SJCRH30 (cell line): ENCODE measurements at regions not wholly inside any gene's neighbourhood (a gene's known extent, or its start where the extent isn't known, plus 50 kb on each side); places are given as distances from the start of the nearest gene placed in this dataset.
A peak's percentile ranks its signal among the peaks of the same experiment; 100 is the strongest.

Source experiments
- DNase-seq, 2 experiments: peaks; one replicate each; pipeline ENCODE4 v3.0.0-alpha.2; 2015 to 2020
- H3K27ac ChIP-seq: fragments of 250-450 bp; sonication (Bioruptor Pico); 2 replicates; pipeline ENCODE4 v1.5.1; 2020; ENCODE audit warnings: mild to moderate bottlenecking, moderate library complexity
- H3K27me3 ChIP-seq: fragments of 250-450 bp; sonication (Bioruptor Pico); 2 replicates; pipeline ENCODE4 v1.5.1; 2020; ENCODE audit warnings: mild to moderate bottlenecking, moderate library complexity
- H3K36me3 ChIP-seq: fragments of 250-450 bp; sonication (Bioruptor Pico); 2 replicates; pipeline ENCODE4 v1.5.1; 2020; ENCODE audit warnings: mild to moderate bottlenecking, moderate library complexity
- H3K4me1 ChIP-seq: fragments of 250-450 bp; sonication (Bioruptor Pico); 2 replicates; pipeline ENCODE4 v1.5.1; 2020; ENCODE audit warnings: mild to moderate bottlenecking, moderate library complexity
- H3K4me3 ChIP-seq: fragments of 250-450 bp; sonication (Bioruptor Pico); 2 replicates; pipeline ENCODE4 v1.5.1; 2020; ENCODE audit warnings: mild to moderate bottlenecking, moderate library complexity
- H3K9me3 ChIP-seq: fragments of 250-450 bp; sonication (Bioruptor Pico); replicated peaks from 2 replicates; pipeline ENCODE4 v1.5.1; 2020; ENCODE audit warnings: mild to moderate bottlenecking, moderate library complexity

DNA sequence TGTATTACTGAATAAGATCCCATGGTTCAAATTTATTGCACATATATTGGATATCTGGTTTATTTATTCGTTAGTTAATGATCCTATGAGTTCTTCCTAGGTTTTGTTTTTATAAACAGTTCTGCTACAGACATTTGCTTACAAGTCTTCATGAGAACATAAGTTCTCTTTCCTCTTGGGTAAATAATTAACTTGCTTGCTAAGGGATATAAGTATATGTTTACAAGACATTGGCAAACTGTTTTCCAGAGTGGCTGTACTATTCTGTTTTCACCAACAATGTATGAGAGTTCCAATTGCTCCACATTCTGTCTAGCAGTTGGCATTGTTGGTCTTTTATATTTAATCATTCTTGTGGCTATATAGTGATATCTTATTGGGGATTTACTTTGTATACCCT, 341.8 kb upstream of the GBE1 start:
- peaks cover 9% of the 10 kb centered on the region for H3K4me1 ChIP-seq
- H3K27me3 ChIP-seq, result no peaks in the 10 kb centered on the region
- H3K9me3 ChIP-seq, result no peaks in the 10 kb centered on the region
- H3K27ac ChIP-seq, result no peak overlapping the region
- no peaks in the 10 kb centered on the region for H3K36me3 ChIP-seq
- no peak for DNase-seq
- H3K4me3 ChIP-seq, result no peak overlapping the region

DNA sequence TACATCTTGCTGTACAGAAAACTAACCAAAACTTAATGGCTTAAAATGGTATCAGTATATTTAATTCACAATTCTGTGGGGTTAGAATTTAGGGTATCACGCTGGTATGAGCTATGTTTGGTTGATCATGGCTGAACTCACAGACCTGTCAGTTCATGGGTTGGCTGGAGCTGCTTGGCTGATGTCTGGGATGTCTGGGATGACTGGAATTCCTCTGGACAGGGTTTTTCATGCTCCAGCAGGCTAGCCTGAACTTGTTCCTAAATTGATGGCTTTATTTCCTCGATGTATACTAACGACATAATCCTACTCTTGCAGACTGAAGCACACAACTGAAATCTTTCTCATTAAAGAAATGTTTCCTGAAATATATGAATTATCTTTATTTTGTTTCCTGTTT, 338.9 kb upstream of the GBE1 start:
- Histone ChIP-seq H3K27ac (no peak overlapping the region), H3K27me3 (no peaks in the 10 kb centered on the region), H3K9me3 (no peaks in the 10 kb centered on the region), H3K36me3 (no peaks in the 10 kb centered on the region), H3K4me3 (no peak overlapping the region), H3K4me1 (peaks cover 9% of the 10 kb centered on the region)
- DNase-seq, result peak; percentile 42 to 47

DNA sequence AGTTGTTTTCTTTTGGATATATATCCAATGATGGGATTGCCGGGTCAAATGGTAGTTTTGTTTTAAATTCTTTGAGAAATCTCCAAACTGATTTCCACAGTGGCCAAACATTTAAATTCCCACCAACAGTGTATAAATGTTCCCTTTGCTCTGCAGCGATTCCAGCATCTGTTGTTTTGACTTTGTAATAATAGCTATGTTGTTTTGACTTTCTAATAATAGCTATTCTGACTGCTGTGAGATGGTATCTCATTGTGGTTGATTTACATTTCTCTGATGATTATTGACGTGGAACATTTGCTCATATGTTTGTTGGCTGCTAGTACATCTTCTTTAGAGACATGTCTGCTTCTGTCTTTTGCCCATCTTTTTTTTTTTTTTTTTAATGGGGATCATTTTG, 332.2 kb upstream of the GBE1 start:
- no peaks in the 10 kb centered on the region for H3K27me3 ChIP-seq
- no peaks in the 10 kb centered on the region for H3K9me3 ChIP-seq
- no peak overlapping the region for H3K27ac ChIP-seq
- peak in 1 of 2 experiments; percentile 23 for DNase-seq
- H3K4me3 ChIP-seq, result no peak overlapping the region
- H3K36me3 ChIP-seq, result no peaks in the 10 kb centered on the region
- no peaks in the 10 kb centered on the region for H3K4me1 ChIP-seq

GRCh38 chr3:82088749-82089148, 327.3 kb upstream of the GBE1 start:
- Histone ChIP-seq H3K4me3 (no peak overlapping the region), H3K27me3 (no peaks in the 10 kb centered on the region), H3K4me1 (peaks cover 17% of the 10 kb centered on the region), H3K27ac (no peak overlapping the region), H3K36me3 (no peaks in the 10 kb centered on the region), H3K9me3 (no peaks in the 10 kb centered on the region)
- no peak for DNase-seq

GRCh38 chr3:82087958-82088357, 326.5 kb upstream of the GBE1 start:
- Histone ChIP-seq H3K4me3 (no peak overlapping the region), H3K36me3 (no peaks in the 10 kb centered on the region), H3K27me3 (no peaks in the 10 kb centered on the region), H3K9me3 (no peaks in the 10 kb centered on the region), H3K27ac (no peak overlapping the region), H3K4me1 (peaks cover 17% of the 10 kb centered on the region)
- no peak for DNase-seq

DNA sequence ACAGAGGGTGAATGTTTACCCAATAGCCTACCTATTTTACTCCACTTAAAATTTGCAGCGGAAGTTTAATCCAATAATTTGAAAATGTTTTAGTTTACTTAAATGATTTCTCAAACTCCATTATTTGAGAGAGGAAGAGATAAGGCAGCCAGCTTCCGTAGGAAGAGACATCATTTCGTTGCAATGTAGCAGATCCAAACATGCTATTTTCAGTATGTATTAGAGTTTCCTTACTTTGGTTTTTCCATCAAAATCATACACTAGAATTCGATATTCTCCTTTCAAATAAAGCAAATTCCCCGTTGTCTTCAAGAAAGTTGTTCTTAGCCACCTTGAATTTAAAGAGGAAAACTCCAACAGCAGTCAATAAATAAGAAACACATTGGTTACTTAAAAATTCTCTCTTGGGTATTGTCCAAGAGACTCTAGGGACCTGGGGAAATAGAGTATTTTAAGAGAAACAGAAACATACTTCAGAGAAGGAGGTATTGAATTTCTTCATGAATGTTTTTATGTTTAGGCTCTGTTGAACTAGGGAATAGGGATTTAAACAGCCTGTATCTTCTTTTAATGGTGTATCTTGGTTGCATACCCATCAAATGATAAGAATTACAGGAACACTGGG, 324.5 kb upstream of the GBE1 start:
- no peaks in the 10 kb centered on the region for H3K9me3 ChIP-seq
- peaks cover 21% of the 10 kb centered on the region for H3K4me1 ChIP-seq
- H3K27ac ChIP-seq, result peak overlapping the region; percentile 79
- peak in 1 of 2 experiments; percentile 20 for DNase-seq
- peak overlapping the region; percentile 25 for H3K4me3 ChIP-seq
- H3K27me3 ChIP-seq, result no peaks in the 10 kb centered on the region
- no peaks in the 10 kb centered on the region for H3K36me3 ChIP-seq

GRCh38 chr3:82085356-82085755, 323.9 kb upstream of the GBE1 start:
- peak in 1 of 2 experiments; percentile 66 for DNase-seq
- H3K9me3 ChIP-seq, result no peaks in the 10 kb centered on the region
- H3K4me1 ChIP-seq, result peaks cover 21% of the 10 kb centered on the region
- no peaks in the 10 kb centered on the region for H3K27me3 ChIP-seq
- peak overlapping the region; percentile 79 for H3K27ac ChIP-seq
- peak overlapping the region; percentile 25 for H3K4me3 ChIP-seq
- H3K36me3 ChIP-seq, result no peaks in the 10 kb centered on the region

DNA sequence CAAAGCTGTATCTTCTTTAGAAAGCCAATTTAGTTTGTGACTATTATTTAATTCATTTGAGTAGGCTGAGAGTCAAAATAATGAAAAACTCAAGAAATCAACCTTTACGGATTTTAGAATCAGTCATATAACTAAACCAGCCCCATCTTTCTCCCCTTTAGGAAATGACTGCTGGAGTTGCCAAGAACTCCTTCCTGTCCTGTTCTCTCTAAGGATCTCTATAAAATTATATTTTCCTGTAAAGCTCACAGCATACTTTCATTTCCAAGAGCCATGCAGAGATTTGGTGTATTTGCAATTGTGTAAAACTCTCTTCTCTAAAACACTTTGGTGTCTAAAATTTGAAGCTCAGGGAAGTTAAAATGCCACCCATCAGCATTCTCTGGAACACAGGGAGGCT, 323.4 kb upstream of the GBE1 start:
- H3K27ac ChIP-seq, result peak overlapping the region; percentile 79
- H3K36me3 ChIP-seq, result no peaks in the 10 kb centered on the region
- peak overlapping the region; percentile 25 for H3K4me3 ChIP-seq
- no peaks in the 10 kb centered on the region for H3K9me3 ChIP-seq
- DNase-seq, result no peak
- H3K4me1 ChIP-seq, result peaks cover 21% of the 10 kb centered on the region
- H3K27me3 ChIP-seq, result no peaks in the 10 kb centered on the region

DNA sequence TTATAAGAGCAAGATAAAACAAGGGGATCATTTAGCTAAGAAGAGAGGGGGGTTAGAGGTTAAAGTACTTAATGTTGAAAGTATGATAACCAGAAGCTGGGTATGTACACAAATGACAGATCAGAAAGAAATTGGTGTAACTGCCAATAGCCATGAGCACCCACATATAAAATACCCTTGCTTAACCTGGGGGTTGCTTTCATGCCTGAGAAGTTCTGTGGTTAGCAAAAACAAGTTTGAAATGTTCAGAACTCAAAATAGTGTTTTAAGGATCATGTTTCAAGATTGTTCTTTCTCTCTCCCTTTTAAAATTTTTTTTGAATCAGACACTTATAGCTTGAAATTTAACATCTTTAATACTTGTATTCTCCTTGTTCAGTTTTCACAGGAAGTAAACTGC, 321.4 kb upstream of the GBE1 start:
- Histone ChIP-seq H3K27ac (no peak overlapping the region), H3K4me3 (no peak overlapping the region), H3K9me3 (no peaks in the 10 kb centered on the region), H3K4me1 (peaks cover 21% of the 10 kb centered on the region), H3K36me3 (no peaks in the 10 kb centered on the region), H3K27me3 (no peaks in the 10 kb centered on the region)
- DNase-seq, result no peak

GRCh38 chr3:82081351-82081750, 319.9 kb upstream of the GBE1 start:
- no peak overlapping the region for H3K4me3 ChIP-seq
- H3K27me3 ChIP-seq, result no peaks in the 10 kb centered on the region
- no peak overlapping the region for H3K27ac ChIP-seq
- H3K4me1 ChIP-seq, result peaks cover 21% of the 10 kb centered on the region
- H3K36me3 ChIP-seq, result no peaks in the 10 kb centered on the region
- no peak for DNase-seq
- H3K9me3 ChIP-seq, result no peaks in the 10 kb centered on the region

DNA sequence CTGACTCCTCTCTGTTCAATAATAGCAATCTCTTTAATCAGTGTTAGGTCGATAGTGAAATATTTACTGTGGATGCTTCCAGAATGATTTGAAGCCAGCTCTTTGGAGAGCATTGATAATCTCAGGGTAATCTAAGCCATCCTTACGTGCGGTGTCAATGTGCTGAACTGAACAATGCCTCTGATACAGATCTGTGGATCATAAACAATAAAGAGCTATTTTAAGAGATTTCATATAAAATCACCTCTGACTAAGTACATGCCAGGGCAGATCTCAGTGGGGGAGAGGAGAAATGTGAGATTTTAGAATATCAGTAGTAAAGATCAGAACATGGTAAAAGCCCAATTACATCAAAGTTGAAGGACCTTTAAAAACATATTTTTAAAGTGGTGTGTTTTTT, 319.3 kb upstream of the GBE1 start:
- Histone ChIP-seq H3K9me3 (no peaks in the 10 kb centered on the region), H3K27ac (no peak overlapping the region), H3K27me3 (no peaks in the 10 kb centered on the region), H3K36me3 (no peaks in the 10 kb centered on the region), H3K4me3 (no peak overlapping the region), H3K4me1 (peaks cover 15% of the 10 kb centered on the region)
- DNase-seq, result no peak

- H3K9me3 ChIP-seq, result no peaks in the 10 kb centered on the region
- no peak overlapping the region for H3K27ac ChIP-seq
- H3K36me3 ChIP-seq, result no peaks in the 10 kb centered on the region
- H3K4me3 ChIP-seq, result no peak overlapping the region
- H3K4me1 ChIP-seq, result peaks cover 12% of the 10 kb centered on the region
- no peak for DNase-seq
- H3K27me3 ChIP-seq, result no peaks in the 10 kb centered on the region
These were observed 318.8 kb upstream of the GBE1 start for GRCh38 chr3:82080261-82080660.

GRCh38 chr3:82079335-82079890, 318.0 kb upstream of the GBE1 start:
- Histone ChIP-seq H3K27me3 (no peaks in the 10 kb centered on the region), H3K27ac (no peak overlapping the region), H3K4me1 (peaks cover 4% of the 10 kb centered on the region; the same call in 1 of the 2 replicates), H3K4me3 (no peak overlapping the region), H3K36me3 (no peaks in the 10 kb centered on the region), H3K9me3 (no peaks in the 10 kb centered on the region)
- no peak for DNase-seq

GRCh38 chr3:82078246-82078645, 316.8 kb upstream of the GBE1 start:
- Histone ChIP-seq H3K27ac (no peak overlapping the region), H3K36me3 (no peaks in the 10 kb centered on the region)
- DNase-seq, result no peak

DNA sequence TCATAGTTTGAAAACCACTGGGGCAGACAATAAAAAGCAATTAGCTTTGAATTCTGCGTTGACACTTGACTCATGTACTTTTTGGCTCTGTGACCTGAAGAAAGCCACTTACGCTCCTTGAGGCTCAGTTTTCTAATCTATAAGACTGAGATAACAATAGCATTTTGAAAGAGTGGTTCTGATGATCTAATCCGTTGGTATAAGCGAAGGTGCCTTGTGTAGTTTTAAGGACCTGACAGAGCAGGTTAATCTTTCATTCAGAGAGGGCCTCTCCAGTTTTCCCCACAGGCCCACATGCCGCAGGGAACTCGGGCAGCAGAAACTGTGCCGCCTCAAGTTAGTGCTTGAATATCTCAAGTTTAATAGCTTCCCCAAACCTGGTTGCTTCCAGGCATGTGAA, 306.0 kb upstream of the GBE1 start:
- DNase-seq, result no peak
- Histone ChIP-seq H3K36me3 (no peaks in the 10 kb centered on the region), H3K9me3 (no peaks in the 10 kb centered on the region), H3K27ac (no peak overlapping the region), H3K27me3 (no peaks in the 10 kb centered on the region), H3K4me1 (no peaks in the 10 kb centered on the region), H3K4me3 (no peak overlapping the region)

More at GRCh38 chr3:82078246-82078645, 316.8 kb upstream of the GBE1 start:
- H3K27me3 ChIP-seq, result no peaks in the 10 kb centered on the region
- 0 out of 2 replicates have a peak, but pooled peaks cover 4% of the 10 kb centered on the region for H3K4me1 ChIP-seq
- no peaks in the 10 kb centered on the region for H3K9me3 ChIP-seq
- no peak overlapping the region for H3K4me3 ChIP-seq

DNA sequence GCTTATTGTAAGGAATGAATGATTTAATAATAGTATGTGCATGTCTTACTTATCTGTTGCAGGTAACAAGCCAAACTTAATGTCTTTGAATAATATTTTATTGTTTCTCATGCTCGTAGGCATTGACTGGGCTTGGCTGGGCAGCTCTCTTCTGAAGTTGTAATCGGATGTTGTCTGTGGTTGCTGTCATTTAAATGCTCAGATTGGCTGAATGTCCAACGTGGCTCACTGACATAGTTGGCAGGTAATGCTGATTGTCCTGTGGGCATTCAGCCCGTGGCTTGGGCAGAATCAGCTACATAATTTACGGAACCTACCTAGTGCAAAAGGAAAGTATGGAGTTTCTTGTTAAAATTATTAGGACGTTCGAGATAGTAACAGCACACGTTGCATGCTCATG, 297.4 kb upstream of the GBE1 start:
- Histone ChIP-seq H3K27me3 (no peaks in the 10 kb centered on the region), H3K9me3 (no peaks in the 10 kb centered on the region), H3K4me1 (no peaks in the 10 kb centered on the region), H3K36me3 (no peaks in the 10 kb centered on the region), H3K4me3 (no peak overlapping the region), H3K27ac (no peak overlapping the region)
- DNase-seq, result no peak
